CD14-positive monocyte (primary cell): ENCODE measurements at regions not wholly inside any gene's neighbourhood (a gene's known extent, or its start where the extent isn't known, plus 50 kb on each side); places are given as distances from the start of the nearest gene placed in this dataset.

Source experiments
- DNase-seq, 3 donors: peaks; one replicate each; pipeline ENCODE4 v3.0.0-alpha.2; 2011 to 2022
- H2AFZ ChIP-seq: 2 replicates; pipeline ENCODE4 v1.6.0; 2012; ENCODE audit warnings: mild to moderate bottlenecking, low read depth, low read length, inconsistent platforms; ENCODE audit not compliant: insufficient read depth, poor library complexity, severe bottlenecking
- H3K27ac ChIP-seq, 2 donors: 1 replicate in 1 of 2; 2 replicates in 1 of 2; pipeline ENCODE4 v1.5.1; 2012 to 2013; ENCODE audit warnings: low read length in 2 of 2, control low read depth in 1 of 2, inconsistent platforms in 1 of 2, low read depth in 1 of 2, mild to moderate bottlenecking in 1 of 2
- H3K27me3 ChIP-seq, 2 donors: one replicate each; pipeline versions ENCODE4 v1.6.0 to v1.6.1; 2011 to 2013; ENCODE audit warnings: low read length in 2 of 2; ENCODE audit not compliant: control insufficient read depth in 2 of 2, insufficient read depth in 2 of 2
- H3K36me3 ChIP-seq, 2 donors: replicated peaks in 1 of 2; 1 replicate in 1 of 2; 2 replicates in 1 of 2; pipeline versions ENCODE4 v1.5.1 to v1.6.1; 2012 to 2013; ENCODE audit warnings: low read length in 2 of 2, control low read depth in 1 of 2, inconsistent platforms in 1 of 2, mild to moderate bottlenecking in 1 of 2; ENCODE audit not compliant: insufficient read depth in 2 of 2, control insufficient read depth in 1 of 2
- H3K4me1 ChIP-seq, 2 donors: 1 replicate in 1 of 2; 2 replicates in 1 of 2; pipeline versions ENCODE4 v1.5.1 to v1.6.1; 2012 to 2013; ENCODE audit warnings: low read length in 2 of 2, control low read depth in 1 of 2, inconsistent platforms in 1 of 2, mild to moderate bottlenecking in 1 of 2, moderate library complexity in 1 of 2; ENCODE audit not compliant: insufficient read depth in 2 of 2, control insufficient read depth in 1 of 2
- H3K4me2 ChIP-seq: replicated peaks from 2 replicates; pipeline ENCODE3; 2012; ENCODE audit warnings: low read length, moderate library complexity, mild to moderate bottlenecking; ENCODE audit not compliant: poor library complexity, severe bottlenecking; ENCODE audit errors: extremely low read depth
- H3K4me3 ChIP-seq, 3 experiments: fragments of 200-600 bp in 1 of 3; sonication (generic) in 1 of 3; replicated peaks in 1 of 3; 1 replicate in 2 of 3; 2 replicates in 1 of 3; pipeline ENCODE4 v1.5.1; 2011 to 2013; ENCODE audit warnings: low read length in 3 of 3, mild to moderate bottlenecking in 3 of 3, control low read depth in 2 of 3, low read depth in 2 of 3, inconsistent platforms in 1 of 3, moderate library complexity in 1 of 3
- H3K79me2 ChIP-seq: 2 replicates; pipeline ENCODE4 v1.6.0; 2012; ENCODE audit warnings: mild to moderate bottlenecking, control low read depth, inconsistent platforms, low read length, moderate library complexity; ENCODE audit not compliant: insufficient read depth
- H3K9ac ChIP-seq: 2 replicates; pipeline ENCODE4 v1.6.0; 2017; ENCODE audit warnings: low read length, mild to moderate bottlenecking; ENCODE audit not compliant: insufficient read depth, poor library complexity, severe bottlenecking
- H3K9me3 ChIP-seq, 2 donors: replicated peaks in 1 of 2; 1 replicate in 1 of 2; 2 replicates in 1 of 2; pipeline versions ENCODE4 v1.5.1 to v1.6.1; 2012 to 2013; ENCODE audit warnings: low read length in 2 of 2, control low read depth in 1 of 2; ENCODE audit not compliant: control insufficient read depth in 1 of 2, insufficient read depth in 1 of 2
- H4K20me1 ChIP-seq: 2 replicates; pipeline ENCODE4 v1.6.0; 2012; ENCODE audit warnings: mild to moderate bottlenecking, low read length, control low read depth, moderate library complexity; ENCODE audit not compliant: insufficient read depth
- H3K27ac Mint-ChIP-seq, 7 donors: one replicate each; pipeline ENCODE4 v1.8.0; 2020; ENCODE audit warnings: mild to moderate bottlenecking in 7 of 7, mixed read lengths in 7 of 7, moderate library complexity in 6 of 7, inconsistent platforms in 2 of 7
- H3K27me3 Mint-ChIP-seq, 3 donors: one replicate each; pipeline ENCODE4 v1.8.0; 2021 to 2022; ENCODE audit warnings: low read depth in 3 of 3, mild to moderate bottlenecking in 3 of 3, mixed read lengths in 3 of 3, moderate library complexity in 3 of 3, inconsistent platforms in 1 of 3
- H3K36me3 Mint-ChIP-seq, 2 donors: one replicate each; pipeline ENCODE4 v1.8.0; 2020; ENCODE audit warnings: mixed read lengths in 2 of 2, inconsistent platforms in 1 of 2, mild to moderate bottlenecking in 1 of 2
- H3K4me1 Mint-ChIP-seq: one replicate; pipeline ENCODE4 v1.8.0; 2020; ENCODE audit warnings: mild to moderate bottlenecking, mixed read lengths
- H3K4me3 Mint-ChIP-seq, 2 donors: one replicate each; pipeline ENCODE4 v1.8.0; 2020; ENCODE audit warnings: mild to moderate bottlenecking in 2 of 2, mixed read lengths in 2 of 2, moderate library complexity in 1 of 2
- H3K9me3 Mint-ChIP-seq, 7 donors: one replicate each; pipeline ENCODE4 v1.8.0; 2020 to 2022; ENCODE audit warnings: mixed read lengths in 7 of 7, mild to moderate bottlenecking in 6 of 7, moderate library complexity in 6 of 7, inconsistent platforms in 2 of 7
- CTCF ChIP-seq: fragments of 200-600 bp; IDR thresholded peaks from one replicate; pipeline ENCODE4 v1.8.0; 2022; ENCODE audit warnings: antibody characterized with exemption, mild to moderate bottlenecking
- WGBS: methylation state at CpG from one replicate; pipeline ENCODE4 v1.1.5; 2013; ENCODE audit warnings: missing lambda C conversion rate; ENCODE audit not compliant: insufficient coverage; 5-methylcytosine and 5-hydroxymethylcytosine counted together
- intact Hi-C, 2 donors: fragments of 100-400 bp; cut with micrococcal nuclease; formaldehyde crosslinking; loops; one replicate each; pipeline versions ENCODE4 v1.15.0 to v1.15.1; 2023

- no peak overlapping the region for H3K4me3 Mint-ChIP-seq
- 67% methylated on average over 3 of the region's 3 CpGs for WGBS
- peaks cover 10 to 37% (median 20%) of the 10 kb centered on the region in 7 donors for H3K9me3 Mint-ChIP-seq
- no peak for DNase-seq
- no peak for TF ChIP-seq CTCF
- H3K4me1 Mint-ChIP-seq = no peaks in the 10 kb centered on the region
- no peaks in the 10 kb centered on the region for H3K79me2 ChIP-seq
- H3K27me3 Mint-ChIP-seq = peaks cover 0 to 2% (median 0%) of the 10 kb centered on the region in 3 donors
- H3K9me3 ChIP-seq = peaks cover 26 to 30% of the 10 kb centered on the region in 2 donors
- no peak overlapping the region for H2AFZ ChIP-seq
- H3K36me3 ChIP-seq = no peaks in the 10 kb centered on the region
- no peak overlapping the region for H3K9ac ChIP-seq
- H3K36me3 Mint-ChIP-seq = no peaks in the 10 kb centered on the region
- no peaks in the 10 kb centered on the region for H4K20me1 ChIP-seq
- no peaks in the 10 kb centered on the region for H3K4me1 ChIP-seq
- no peak overlapping the region for H3K4me2 ChIP-seq
- H3K27ac Mint-ChIP-seq = no peak overlapping the region
- intact Hi-C loops = no loop called here
- H3K4me3 ChIP-seq = no peak overlapping the region
- no peak overlapping the region for H3K27ac ChIP-seq
- no peaks in the 10 kb centered on the region for H3K27me3 ChIP-seq
These were observed 601.5 kb downstream of the KCNH5 start for GRCh38 chr14:62443796-62444195.

GRCh38 chr14:62445570-62445969 lies 599.7 kb downstream of the KCNH5 start:
- no peaks in the 10 kb centered on the region for H3K36me3 Mint-ChIP-seq
- Histone ChIP-seq H4K20me1 (no peaks in the 10 kb centered on the region), H3K9me3 (peaks cover 17 to 23% of the 10 kb centered on the region in 2 donors), H3K27me3 (no peaks in the 10 kb centered on the region), H3K4me3 (no peak overlapping the region), H2AFZ (no peak overlapping the region), H3K4me2 (no peak overlapping the region), H3K79me2 (no peaks in the 10 kb centered on the region), H3K9ac (no peak overlapping the region), H3K27ac (no peak overlapping the region), H3K36me3 (no peaks in the 10 kb centered on the region), H3K4me1 (no peaks in the 10 kb centered on the region)
- TF ChIP-seq CTCF = no peak
- 40% methylated on average over 1 of the region's 4 CpGs for WGBS
- no peak overlapping the region for H3K27ac Mint-ChIP-seq
- H3K9me3 Mint-ChIP-seq = peaks cover 5 to 26% (median 15%) of the 10 kb centered on the region in 7 donors
- no peak overlapping the region for H3K4me3 Mint-ChIP-seq
- no peak for DNase-seq
- intact Hi-C loops = no loop called here
- no peaks in the 10 kb centered on the region for H3K4me1 Mint-ChIP-seq
- peaks cover 0 to 2% (median 0%) of the 10 kb centered on the region in 3 donors for H3K27me3 Mint-ChIP-seq
